ENCODE measurements at regions not wholly inside any gene's neighbourhood (a gene's known extent, or its start where the extent isn't known, plus 50 kb on each side); places are given as distances from the start of the nearest gene placed in this dataset.

DNA sequence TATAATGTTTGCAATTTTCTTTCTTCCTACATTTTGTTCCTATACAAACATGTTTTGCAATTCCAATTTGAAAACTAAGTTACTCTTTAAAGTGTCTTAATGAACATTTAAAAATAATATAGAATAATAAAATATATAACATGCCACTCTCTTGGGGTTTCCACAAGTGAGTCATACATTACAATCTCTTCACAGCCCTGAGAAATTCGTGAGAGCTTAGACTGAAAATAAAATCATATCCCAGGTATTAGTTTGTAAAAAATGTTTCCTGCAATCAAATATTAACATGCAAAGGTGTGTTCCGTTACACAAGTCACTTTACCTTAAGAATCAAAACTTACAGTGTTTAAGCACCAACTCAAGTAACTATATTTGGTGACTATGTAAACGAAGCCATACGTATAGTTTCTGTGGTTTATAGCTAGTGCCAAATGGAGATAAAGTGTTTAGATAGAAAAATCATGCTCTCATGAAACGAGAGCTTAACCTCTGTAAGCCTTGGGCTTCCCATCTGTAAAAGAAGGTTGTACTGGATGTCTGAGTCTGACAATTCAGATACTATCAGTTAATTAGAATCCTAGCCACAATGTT is 253.6 kb upstream of the ANO3 start:
- no peaks in the 10 kb centered on the region for H4K20me1 ChIP-seq (ENCODE audit: control insufficient read depth, extremely low read depth, insufficient read depth, low read length)
- no peak overlapping the region for H3K9ac ChIP-seq (ENCODE audit: insufficient read depth, low read length)
- H3K9me3 ChIP-seq (ENCODE audit: control insufficient read depth, insufficient read depth, low read depth, low read length): no peaks in the 10 kb centered on the region
- H3K4me2 ChIP-seq (ENCODE audit: extremely low read depth, insufficient read depth, low read length): no peak overlapping the region
- no peaks in the 10 kb centered on the region for H3K4me1 ChIP-seq (ENCODE audit: control insufficient read depth, extremely low read depth, insufficient read depth, low read length)
- H3K36me3 ChIP-seq (ENCODE audit: control insufficient read depth, insufficient read depth, low read length): no peaks in the 10 kb centered on the region
- H3K27ac ChIP-seq (ENCODE audit: insufficient read depth, low read length): no peak overlapping the region
- H3K4me3 ChIP-seq (replicated peaks in 1 of 4; ENCODE audit: control extremely low read depth in 1 of 4, insufficient read depth in 1 of 4, low read depth in 3 of 4, low read length in 4 of 4): no peak overlapping the region
- TF ChIP-seq EZH2 (IDR thresholded peaks at IDR 0.05; ENCODE audit: low read length, missing control alignments): no peak
- TF ChIP-seq, protein P1, sequence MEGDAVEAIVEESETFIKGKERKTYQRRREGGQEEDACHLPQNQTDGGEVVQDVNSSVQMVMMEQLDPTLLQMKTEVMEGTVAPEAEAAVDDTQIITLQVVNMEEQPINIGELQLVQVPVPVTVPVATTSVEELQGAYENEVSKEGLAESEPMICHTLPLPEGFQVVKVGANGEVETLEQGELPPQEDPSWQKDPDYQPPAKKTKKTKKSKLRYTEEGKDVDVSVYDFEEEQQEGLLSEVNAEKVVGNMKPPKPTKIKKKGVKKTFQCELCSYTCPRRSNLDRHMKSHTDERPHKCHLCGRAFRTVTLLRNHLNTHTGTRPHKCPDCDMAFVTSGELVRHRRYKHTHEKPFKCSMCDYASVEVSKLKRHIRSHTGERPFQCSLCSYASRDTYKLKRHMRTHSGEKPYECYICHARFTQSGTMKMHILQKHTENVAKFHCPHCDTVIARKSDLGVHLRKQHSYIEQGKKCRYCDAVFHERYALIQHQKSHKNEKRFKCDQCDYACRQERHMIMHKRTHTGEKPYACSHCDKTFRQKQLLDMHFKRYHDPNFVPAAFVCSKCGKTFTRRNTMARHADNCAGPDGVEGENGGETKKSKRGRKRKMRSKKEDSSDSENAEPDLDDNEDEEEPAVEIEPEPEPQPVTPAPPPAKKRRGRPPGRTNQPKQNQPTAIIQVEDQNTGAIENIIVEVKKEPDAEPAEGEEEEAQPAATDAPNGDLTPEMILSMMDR (conservative IDR thresholded peaks at IDR 0.05 in 1 of 2, IDR thresholded peaks at IDR 0.05 in 1 of 2; ENCODE audit: low read depth in 1 of 2, low read length in 2 of 2): no peak
- H2AFZ ChIP-seq (ENCODE audit: low read length): no peak overlapping the region
- DNase-seq (ENCODE audit: low read depth in 2 of 2): peak in 1 of 2 donors; percentile 31
- no peaks in the 10 kb centered on the region for H3K27me3 ChIP-seq (ENCODE audit: control insufficient read depth, insufficient read depth, low read length)
- no peaks in the 10 kb centered on the region for H3K79me2 ChIP-seq (ENCODE audit: control insufficient read depth, insufficient read depth, low read length)

DNA sequence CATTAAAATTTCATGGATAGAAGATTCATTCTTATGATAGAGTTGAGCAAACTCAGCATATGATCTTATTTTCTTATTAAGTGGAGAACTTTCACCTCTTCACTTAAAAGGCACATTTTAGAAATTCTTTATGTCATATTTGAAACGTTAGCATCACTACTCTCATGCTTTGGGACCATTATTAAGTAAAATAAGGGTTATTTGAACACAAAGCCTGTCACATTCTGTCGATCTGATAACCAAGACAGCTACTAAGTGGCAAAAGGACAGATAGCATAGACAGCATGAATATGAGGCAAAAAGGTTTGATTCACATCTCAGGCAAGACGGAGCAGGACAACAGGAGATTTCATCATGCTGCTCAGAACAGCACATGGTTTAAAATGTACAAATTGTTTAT is 247.6 kb upstream of the ANO3 start:
- Histone ChIP-seq H3K79me2 (ENCODE audit: control insufficient read depth, insufficient read depth, low read length) (no peaks in the 10 kb centered on the region), H3K27ac (ENCODE audit: insufficient read depth, low read length) (no peak overlapping the region), H3K4me1 (ENCODE audit: control insufficient read depth, extremely low read depth, insufficient read depth, low read length) (no peaks in the 10 kb centered on the region), H3K9ac (ENCODE audit: insufficient read depth, low read length) (no peak overlapping the region), H3K4me3 (replicated peaks in 1 of 4; ENCODE audit: control extremely low read depth in 1 of 4, insufficient read depth in 1 of 4, low read depth in 3 of 4, low read length in 4 of 4) (no peak overlapping the region), H2AFZ (ENCODE audit: low read length) (no peak overlapping the region), H3K27me3 (ENCODE audit: control insufficient read depth, insufficient read depth, low read length) (no peaks in the 10 kb centered on the region), H3K36me3 (ENCODE audit: control insufficient read depth, insufficient read depth, low read length) (no peaks in the 10 kb centered on the region), H3K9me3 (ENCODE audit: control insufficient read depth, insufficient read depth, low read depth, low read length) (no peaks in the 10 kb centered on the region), H4K20me1 (ENCODE audit: control insufficient read depth, extremely low read depth, insufficient read depth, low read length) (no peaks in the 10 kb centered on the region), H3K4me2 (ENCODE audit: extremely low read depth, insufficient read depth, low read length) (no peak overlapping the region)
- TF ChIP-seq, protein P1 (conservative IDR thresholded peaks at IDR 0.05 in 1 of 2, IDR thresholded peaks at IDR 0.05 in 1 of 2; ENCODE audit: low read depth in 1 of 2, low read length in 2 of 2): no peak
- no peak for TF ChIP-seq EZH2 (IDR thresholded peaks at IDR 0.05; ENCODE audit: low read length, missing control alignments)
- DNase-seq (ENCODE audit: low read depth in 2 of 2): peak in 1 of 2 donors; percentile 9

DNA sequence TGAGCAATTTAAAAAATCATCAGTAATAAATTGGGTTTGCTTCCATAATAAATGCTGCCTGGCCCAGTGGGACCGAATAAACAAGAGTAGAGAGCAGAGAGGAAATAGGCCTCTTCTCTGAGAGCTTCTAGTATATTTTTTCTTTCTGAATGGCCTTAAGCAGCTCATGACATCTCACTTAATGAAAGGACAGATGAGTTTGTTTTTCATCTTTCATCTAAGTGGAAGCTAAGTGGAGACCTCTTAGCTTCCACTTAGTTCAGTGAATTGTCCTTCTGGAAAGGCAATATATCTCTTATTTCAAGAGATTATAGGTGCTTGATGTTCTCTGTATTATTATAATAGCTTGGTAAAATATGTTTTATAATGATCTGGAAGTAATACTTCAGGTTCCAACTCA is 245.9 kb upstream of the ANO3 start:
- Histone ChIP-seq H3K4me2 (ENCODE audit: extremely low read depth, insufficient read depth, low read length) (no peak overlapping the region), H4K20me1 (ENCODE audit: control insufficient read depth, extremely low read depth, insufficient read depth, low read length) (no peaks in the 10 kb centered on the region), H2AFZ (ENCODE audit: low read length) (no peak overlapping the region), H3K9ac (ENCODE audit: insufficient read depth, low read length) (no peak overlapping the region), H3K9me3 (ENCODE audit: control insufficient read depth, insufficient read depth, low read depth, low read length) (no peaks in the 10 kb centered on the region), H3K36me3 (ENCODE audit: control insufficient read depth, insufficient read depth, low read length) (no peaks in the 10 kb centered on the region), H3K4me1 (ENCODE audit: control insufficient read depth, extremely low read depth, insufficient read depth, low read length) (no peaks in the 10 kb centered on the region), H3K27ac (ENCODE audit: insufficient read depth, low read length) (no peak overlapping the region), H3K79me2 (ENCODE audit: control insufficient read depth, insufficient read depth, low read length) (no peaks in the 10 kb centered on the region), H3K27me3 (ENCODE audit: control insufficient read depth, insufficient read depth, low read length) (no peaks in the 10 kb centered on the region), H3K4me3 (replicated peaks in 1 of 4; ENCODE audit: control extremely low read depth in 1 of 4, insufficient read depth in 1 of 4, low read depth in 3 of 4, low read length in 4 of 4) (no peak overlapping the region)
- no peak for DNase-seq (ENCODE audit: low read depth in 2 of 2)
- TF ChIP-seq EZH2 (IDR thresholded peaks at IDR 0.05; ENCODE audit: low read length, missing control alignments): no peak
- TF ChIP-seq, protein P1 (conservative IDR thresholded peaks at IDR 0.05 in 1 of 2, IDR thresholded peaks at IDR 0.05 in 1 of 2; ENCODE audit: low read depth in 1 of 2, low read length in 2 of 2): no peak

Measured in fibroblast of lung (primary cell).